GM23338 (cell line): ENCODE measurements at regions not wholly inside any gene's neighbourhood (a gene's known extent, or its start where the extent isn't known, plus 50 kb on each side); places are given as distances from the start of the nearest gene placed in this dataset.

Experiments used
- EZH2phosphoT487 ChIP-seq: fragments of 200-600 bp; sonication (generic); IDR thresholded peaks from one replicate; pipeline ENCODE4 v1.8.1; 2018; ENCODE audit warnings: antibody characterized with exemption; ENCODE audit not compliant: unreplicated experiment
- POLR2AphosphoS5 ChIP-seq: IDR thresholded peaks from 2 replicates; pipeline ENCODE4 v1.6.1; 2016; ENCODE audit warnings: antibody characterized with exemption, low read depth
- STAT1 ChIP-seq: IDR thresholded peaks from one replicate; pipeline ENCODE4 v1.6.1; 2016; ENCODE audit warnings: antibody characterized with exemption; ENCODE audit not compliant: unreplicated experiment
- TF ChIP-seq, protein P1 (sequence below): IDR thresholded peaks from one replicate; pipeline ENCODE4 v1.6.1; 2018; ENCODE audit warnings: antibody characterized with exemption; ENCODE audit not compliant: unreplicated experiment
- TF ChIP-seq, protein P2 (sequence below), 2 experiments: fragments of 200-600 bp in 1 of 2; sonication (generic) in 1 of 2; conservative IDR thresholded peaks; 2 replicates each; pipeline versions ENCODE4 v1.5.1 to v1.6.1; 2016 to 2017; ENCODE audit warnings: antibody characterized with exemption in 2 of 2, low read depth in 2 of 2, mild to moderate bottlenecking in 2 of 2, moderate library complexity in 1 of 2

DNA sequence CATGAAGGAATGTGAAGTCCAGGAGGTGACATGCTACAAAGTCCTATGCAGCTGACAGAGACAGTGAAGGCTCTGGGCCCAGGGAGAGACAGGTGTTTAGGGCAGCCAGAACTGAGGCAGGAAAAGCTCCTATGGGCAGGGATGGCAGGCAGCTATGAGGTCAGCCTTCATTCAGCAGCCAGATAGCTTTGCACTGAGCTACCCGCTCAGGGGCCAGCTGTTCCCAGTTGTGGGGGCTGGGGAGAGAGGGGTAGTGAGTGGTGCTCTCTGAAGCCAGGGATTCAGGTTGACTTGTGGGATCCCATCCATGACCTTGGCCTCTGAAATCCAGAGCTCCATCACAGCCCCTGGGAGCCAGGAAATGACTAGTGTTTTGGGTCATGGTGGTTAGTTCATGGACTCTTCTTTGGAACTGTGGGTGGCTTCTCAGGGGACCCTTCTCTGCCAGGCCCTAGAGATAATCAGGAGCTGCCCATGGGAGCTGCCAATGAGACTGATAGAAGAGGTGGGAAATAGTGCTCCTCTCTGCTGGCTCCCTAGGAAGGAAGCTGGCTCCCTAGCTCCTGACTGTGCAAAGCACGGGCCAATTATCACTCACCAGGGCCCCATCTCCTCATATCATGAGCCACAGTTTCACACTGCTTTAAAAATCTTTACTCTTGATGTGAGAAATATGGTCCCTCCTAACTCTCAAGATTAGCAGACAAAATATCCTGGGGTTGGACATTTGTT, 127.7 kb downstream of the VEGFA start:
- TF ChIP-seq, protein P1, sequence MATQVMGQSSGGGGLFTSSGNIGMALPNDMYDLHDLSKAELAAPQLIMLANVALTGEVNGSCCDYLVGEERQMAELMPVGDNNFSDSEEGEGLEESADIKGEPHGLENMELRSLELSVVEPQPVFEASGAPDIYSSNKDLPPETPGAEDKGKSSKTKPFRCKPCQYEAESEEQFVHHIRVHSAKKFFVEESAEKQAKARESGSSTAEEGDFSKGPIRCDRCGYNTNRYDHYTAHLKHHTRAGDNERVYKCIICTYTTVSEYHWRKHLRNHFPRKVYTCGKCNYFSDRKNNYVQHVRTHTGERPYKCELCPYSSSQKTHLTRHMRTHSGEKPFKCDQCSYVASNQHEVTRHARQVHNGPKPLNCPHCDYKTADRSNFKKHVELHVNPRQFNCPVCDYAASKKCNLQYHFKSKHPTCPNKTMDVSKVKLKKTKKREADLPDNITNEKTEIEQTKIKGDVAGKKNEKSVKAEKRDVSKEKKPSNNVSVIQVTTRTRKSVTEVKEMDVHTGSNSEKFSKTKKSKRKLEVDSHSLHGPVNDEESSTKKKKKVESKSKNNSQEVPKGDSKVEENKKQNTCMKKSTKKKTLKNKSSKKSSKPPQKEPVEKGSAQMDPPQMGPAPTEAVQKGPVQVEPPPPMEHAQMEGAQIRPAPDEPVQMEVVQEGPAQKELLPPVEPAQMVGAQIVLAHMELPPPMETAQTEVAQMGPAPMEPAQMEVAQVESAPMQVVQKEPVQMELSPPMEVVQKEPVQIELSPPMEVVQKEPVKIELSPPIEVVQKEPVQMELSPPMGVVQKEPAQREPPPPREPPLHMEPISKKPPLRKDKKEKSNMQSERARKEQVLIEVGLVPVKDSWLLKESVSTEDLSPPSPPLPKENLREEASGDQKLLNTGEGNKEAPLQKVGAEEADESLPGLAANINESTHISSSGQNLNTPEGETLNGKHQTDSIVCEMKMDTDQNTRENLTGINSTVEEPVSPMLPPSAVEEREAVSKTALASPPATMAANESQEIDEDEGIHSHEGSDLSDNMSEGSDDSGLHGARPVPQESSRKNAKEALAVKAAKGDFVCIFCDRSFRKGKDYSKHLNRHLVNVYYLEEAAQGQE = no peak
- TF ChIP-seq, protein P2, sequence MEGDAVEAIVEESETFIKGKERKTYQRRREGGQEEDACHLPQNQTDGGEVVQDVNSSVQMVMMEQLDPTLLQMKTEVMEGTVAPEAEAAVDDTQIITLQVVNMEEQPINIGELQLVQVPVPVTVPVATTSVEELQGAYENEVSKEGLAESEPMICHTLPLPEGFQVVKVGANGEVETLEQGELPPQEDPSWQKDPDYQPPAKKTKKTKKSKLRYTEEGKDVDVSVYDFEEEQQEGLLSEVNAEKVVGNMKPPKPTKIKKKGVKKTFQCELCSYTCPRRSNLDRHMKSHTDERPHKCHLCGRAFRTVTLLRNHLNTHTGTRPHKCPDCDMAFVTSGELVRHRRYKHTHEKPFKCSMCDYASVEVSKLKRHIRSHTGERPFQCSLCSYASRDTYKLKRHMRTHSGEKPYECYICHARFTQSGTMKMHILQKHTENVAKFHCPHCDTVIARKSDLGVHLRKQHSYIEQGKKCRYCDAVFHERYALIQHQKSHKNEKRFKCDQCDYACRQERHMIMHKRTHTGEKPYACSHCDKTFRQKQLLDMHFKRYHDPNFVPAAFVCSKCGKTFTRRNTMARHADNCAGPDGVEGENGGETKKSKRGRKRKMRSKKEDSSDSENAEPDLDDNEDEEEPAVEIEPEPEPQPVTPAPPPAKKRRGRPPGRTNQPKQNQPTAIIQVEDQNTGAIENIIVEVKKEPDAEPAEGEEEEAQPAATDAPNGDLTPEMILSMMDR (conservative IDR thresholded peaks at IDR 0.05; ENCODE audit: low read depth in 2 of 2) = no peak
- no peak for TF ChIP-seq POLR2AphosphoS5
- TF ChIP-seq STAT1 = no peak
- TF ChIP-seq EZH2phosphoT487 = no peak
